Liver (tissue), 7 donors: ENCODE measurements at regions not wholly inside any gene's neighbourhood (a gene's known extent, or its start where the extent isn't known, plus 50 kb on each side); places are given as distances from the start of the nearest gene placed in this dataset.

Experiments used
- DNase-seq: peaks from one replicate; pipeline ENCODE4 v3.0.0-alpha.2; 2017; ENCODE audit warnings: low spot score
- H3K27ac ChIP-seq, 2 donors: one replicate each; pipeline ENCODE4 v1.7.0; 2013; ENCODE audit warnings: inconsistent platforms in 2 of 2, low read length in 2 of 2, control low read depth in 1 of 2, low read depth in 1 of 2, mild to moderate bottlenecking in 1 of 2
- H3K27me3 ChIP-seq, 4 donors: one replicate each; pipeline versions ENCODE4 v1.6.1 to v1.7.0; 2013; ENCODE audit warnings: low read length in 3 of 4, inconsistent platforms in 1 of 4, mild to moderate bottlenecking in 1 of 4, moderate library complexity in 1 of 4; ENCODE audit not compliant: control insufficient read depth in 4 of 4, insufficient read depth in 4 of 4
- H3K36me3 ChIP-seq, 4 donors: one replicate each; pipeline versions ENCODE4 v1.6.1 to v1.7.0; 2013; ENCODE audit warnings: low read length in 3 of 4, mild to moderate bottlenecking in 3 of 4, low read depth in 1 of 4, moderate library complexity in 1 of 4; ENCODE audit not compliant: control insufficient read depth in 4 of 4, insufficient read depth in 3 of 4
- H3K4me1 ChIP-seq, 4 donors: one replicate each; pipeline versions ENCODE4 v1.6.1 to v1.7.0; 2013; ENCODE audit warnings: low read length in 3 of 4, mild to moderate bottlenecking in 3 of 4, moderate library complexity in 1 of 4; ENCODE audit not compliant: control insufficient read depth in 4 of 4, insufficient read depth in 4 of 4
- H3K4me3 ChIP-seq, 3 donors: one replicate each; pipeline versions ENCODE4 v1.6.1 to v1.7.0; 2013; ENCODE audit warnings: low read length in 3 of 3, control low read depth in 1 of 3, low read depth in 1 of 3, mild to moderate bottlenecking in 1 of 3
- H3K9ac ChIP-seq, 2 donors: one replicate each; pipeline ENCODE4 v1.7.0; 2013; ENCODE audit warnings: low read length in 2 of 2, mild to moderate bottlenecking in 2 of 2, moderate library complexity in 2 of 2, control low read depth in 1 of 2, low read depth in 1 of 2
- H3K9me3 ChIP-seq, 4 donors: one replicate each; pipeline versions ENCODE4 v1.6.1 to v1.7.0; 2013; ENCODE audit warnings: low read length in 3 of 4; ENCODE audit not compliant: control insufficient read depth in 4 of 4
- EGR1 ChIP-seq, 2 donors: IDR thresholded peaks; 2 replicates each; pipeline ENCODE4 v1.6.1; 2016 to 2018; ENCODE audit warnings: antibody characterized with exemption in 2 of 2, low read depth in 2 of 2
- HNF4A ChIP-seq, 2 donors: conservative IDR thresholded peaks; 2 replicates each; pipeline ENCODE4 v1.6.1; 2016; ENCODE audit warnings: antibody characterized with exemption in 2 of 2, mild to moderate bottlenecking in 2 of 2
- MAX ChIP-seq: IDR thresholded peaks from 2 replicates; pipeline ENCODE4 v1.6.1; 2016; ENCODE audit warnings: antibody characterized with exemption
- RAD21 ChIP-seq, 2 donors: IDR thresholded peaks; 2 replicates each; pipeline ENCODE4 v1.6.1; 2016; ENCODE audit warnings: antibody characterized with exemption in 2 of 2, mild to moderate bottlenecking in 2 of 2
- REST ChIP-seq: IDR thresholded peaks from 2 replicates; pipeline ENCODE4 v1.6.1; 2016; ENCODE audit warnings: antibody characterized with exemption, mild to moderate bottlenecking
- RXRA ChIP-seq, 2 donors: IDR thresholded peaks; 2 replicates each; pipeline ENCODE4 v1.6.1; 2017 to 2018; ENCODE audit warnings: antibody characterized with exemption in 2 of 2, mild to moderate bottlenecking in 1 of 2
- SP1 ChIP-seq: IDR thresholded peaks from 2 replicates; pipeline ENCODE4 v1.6.1; 2018; ENCODE audit warnings: antibody characterized with exemption, mild to moderate bottlenecking
- YY1 ChIP-seq: IDR thresholded peaks from 2 replicates; pipeline ENCODE4 v1.6.1; 2016; ENCODE audit warnings: antibody characterized with exemption, mild to moderate bottlenecking
- WGBS: extraction: QIAGEN DNeasy Blood & Tissue Kit; methylation state at CpG from one replicate; pipeline ENCODE4 v1.1.7; 2013; 5-methylcytosine and 5-hydroxymethylcytosine counted together
- TF ChIP-seq, protein P1 (sequence below): IDR thresholded peaks from 2 replicates; pipeline ENCODE4 v1.6.1; 2016; ENCODE audit warnings: antibody characterized with exemption
- donor health status: healthy.
- donor health status: healthy.
- donor health status: healthy.
- donor health status: healthy.

DNA sequence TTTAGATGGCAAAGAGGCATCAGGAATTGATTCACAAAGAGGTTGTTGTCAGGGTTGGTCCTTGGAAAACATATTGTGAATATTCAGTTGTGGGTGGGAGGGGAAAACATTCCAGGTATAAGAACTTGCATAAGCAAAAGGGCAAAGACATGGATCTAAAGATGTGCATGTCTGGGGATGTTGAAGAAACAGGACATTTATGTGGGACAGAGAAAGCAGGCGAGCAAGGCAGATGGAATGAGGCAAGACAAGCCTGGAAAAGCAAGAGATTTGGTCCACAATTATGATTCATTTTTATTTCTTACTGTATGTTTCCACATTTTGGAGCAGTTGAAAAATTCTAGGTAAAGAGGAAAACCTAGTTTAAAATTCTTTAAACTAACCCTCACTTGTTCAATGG, 134.9 kb upstream of the CXXC4 start:
- DNase-seq: no peak
- H3K27me3 ChIP-seq: no peaks in the 10 kb centered on the region
- no peaks in the 10 kb centered on the region for H3K9me3 ChIP-seq
- TF ChIP-seq, protein P1, sequence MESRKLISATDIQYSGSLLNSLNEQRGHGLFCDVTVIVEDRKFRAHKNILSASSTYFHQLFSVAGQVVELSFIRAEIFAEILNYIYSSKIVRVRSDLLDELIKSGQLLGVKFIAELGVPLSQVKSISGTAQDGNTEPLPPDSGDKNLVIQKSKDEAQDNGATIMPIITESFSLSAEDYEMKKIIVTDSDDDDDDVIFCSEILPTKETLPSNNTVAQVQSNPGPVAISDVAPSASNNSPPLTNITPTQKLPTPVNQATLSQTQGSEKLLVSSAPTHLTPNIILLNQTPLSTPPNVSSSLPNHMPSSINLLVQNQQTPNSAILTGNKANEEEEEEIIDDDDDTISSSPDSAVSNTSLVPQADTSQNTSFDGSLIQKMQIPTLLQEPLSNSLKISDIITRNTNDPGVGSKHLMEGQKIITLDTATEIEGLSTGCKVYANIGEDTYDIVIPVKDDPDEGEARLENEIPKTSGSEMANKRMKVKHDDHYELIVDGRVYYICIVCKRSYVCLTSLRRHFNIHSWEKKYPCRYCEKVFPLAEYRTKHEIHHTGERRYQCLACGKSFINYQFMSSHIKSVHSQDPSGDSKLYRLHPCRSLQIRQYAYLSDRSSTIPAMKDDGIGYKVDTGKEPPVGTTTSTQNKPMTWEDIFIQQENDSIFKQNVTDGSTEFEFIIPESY: no peak
- TF ChIP-seq EGR1 (IDR thresholded peaks at IDR 0.05; ENCODE audit: low read depth in 2 of 2): no peak
- TF ChIP-seq REST: no peak
- no peak for TF ChIP-seq HNF4A (conservative IDR thresholded peaks at IDR 0.05)
- no peak for TF ChIP-seq SP1
- no peak for TF ChIP-seq YY1
- no peak for TF ChIP-seq MAX
- TF ChIP-seq RAD21 (IDR thresholded peaks at IDR 0.05): no peak
- no peak for TF ChIP-seq RXRA (IDR thresholded peaks at IDR 0.05)
- H3K4me1 ChIP-seq: no peaks in the 10 kb centered on the region
- no peak overlapping the region for H3K9ac ChIP-seq
- no peak overlapping the region for H3K4me3 ChIP-seq
- H3K36me3 ChIP-seq: no peaks in the 10 kb centered on the region
- H3K27ac ChIP-seq: no peak overlapping the region
- 92% methylated on average over 1 of the region's 1 CpG for WGBS

- Histone ChIP-seq H3K27ac (no peak overlapping the region), H3K9me3 (no peaks in the 10 kb centered on the region), H3K36me3 (no peaks in the 10 kb centered on the region), H3K27me3 (no peaks in the 10 kb centered on the region), H3K4me3 (no peak overlapping the region), H3K9ac (no peak overlapping the region), H3K4me1 (no peaks in the 10 kb centered on the region)
- 85% methylated on average over 1 of the region's 1 CpG for WGBS
- no peak for TF ChIP-seq YY1
- no peak for TF ChIP-seq REST
- no peak for TF ChIP-seq RXRA (IDR thresholded peaks at IDR 0.05)
- DNase-seq: no peak
Measured at GRCh38 chr4:104630272-104630671, 135.6 kb upstream of the CXXC4 start.
